Skeletal muscle tissue (tissue), 3 donors: ENCODE measurements at regions not wholly inside any gene's neighbourhood (a gene's known extent, or its start where the extent isn't known, plus 50 kb on each side); places are given as distances from the start of the nearest gene placed in this dataset.

Experiments used
- H3K27ac ChIP-seq: one replicate; pipeline ENCODE4 v1.7.0; 2013; ENCODE audit warnings: mild to moderate bottlenecking, low read depth, low read length, inconsistent platforms
- H3K27me3 ChIP-seq, 3 donors: one replicate each; pipeline ENCODE4 v1.7.0; 2013; ENCODE audit warnings: low read length in 3 of 3; ENCODE audit not compliant: control insufficient read depth in 3 of 3, insufficient read depth in 3 of 3
- H3K36me3 ChIP-seq, 3 donors: one replicate each; pipeline ENCODE4 v1.7.0; 2013; ENCODE audit warnings: low read length in 3 of 3; ENCODE audit not compliant: control insufficient read depth in 3 of 3, insufficient read depth in 3 of 3
- H3K4me1 ChIP-seq, 3 donors: one replicate each; pipeline ENCODE4 v1.7.0; 2013; ENCODE audit warnings: low read length in 3 of 3, mild to moderate bottlenecking in 3 of 3; ENCODE audit not compliant: control insufficient read depth in 3 of 3, insufficient read depth in 3 of 3
- H3K4me3 ChIP-seq, 3 donors: one replicate each; pipeline ENCODE4 v1.7.0; 2013; ENCODE audit warnings: low read length in 3 of 3
- H3K9ac ChIP-seq, 3 donors: one replicate each; pipeline ENCODE4 v1.7.0; 2013; ENCODE audit warnings: low read length in 3 of 3, mild to moderate bottlenecking in 3 of 3, moderate library complexity in 2 of 3, low read depth in 1 of 3
- H3K9me3 ChIP-seq, 3 donors: one replicate each; pipeline ENCODE4 v1.7.0; 2013; ENCODE audit warnings: low read length in 3 of 3; ENCODE audit not compliant: control insufficient read depth in 3 of 3
- donor health status: Osteomylitis.

DNA sequence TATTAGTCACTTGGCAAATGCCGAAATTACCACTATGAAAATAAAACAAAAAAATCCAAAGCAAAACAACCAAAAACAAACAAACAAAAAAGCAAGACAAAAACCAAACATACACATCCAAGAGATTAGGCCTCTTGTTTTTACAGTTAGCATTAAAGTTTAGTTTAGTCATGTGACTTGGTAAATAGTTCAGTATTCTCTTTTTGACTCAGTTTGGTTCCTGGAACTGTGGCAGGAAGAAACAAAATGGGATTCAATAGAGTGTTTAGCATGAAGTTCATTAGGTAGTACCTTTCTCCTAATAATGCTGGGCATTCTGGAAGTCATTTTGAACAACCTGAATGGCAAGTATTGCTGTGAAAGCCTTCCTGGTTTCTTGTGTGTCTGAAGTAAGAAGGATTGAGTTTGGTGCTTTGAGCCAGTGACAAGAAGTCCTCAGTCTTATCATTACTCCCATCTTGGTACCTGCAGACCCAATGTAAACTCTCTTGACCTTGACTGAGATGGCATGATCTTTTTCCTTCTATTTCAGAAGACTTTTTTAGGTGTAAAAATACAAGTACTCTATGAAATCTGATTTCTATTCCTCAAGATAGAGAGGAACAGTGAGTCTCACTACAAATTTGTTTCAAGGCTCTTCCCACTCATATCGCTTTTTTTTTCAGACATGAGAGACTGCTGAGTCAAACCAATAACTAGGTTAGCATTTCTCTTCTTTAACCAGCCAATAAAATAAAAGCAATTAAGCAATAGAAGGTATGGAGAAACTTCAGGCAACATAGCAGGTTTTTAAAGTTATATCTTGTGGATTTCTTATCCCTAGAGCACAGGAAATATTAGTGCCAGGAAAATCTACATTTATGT, 223.6 kb upstream of the PREP start:
- Histone ChIP-seq H3K4me3 (no peak overlapping the region), H3K36me3 (no peaks in the 10 kb centered on the region), H3K9ac (no peak overlapping the region), H3K27me3 (no peaks in the 10 kb centered on the region), H3K4me1 (no peaks in the 10 kb centered on the region), H3K9me3 (no peaks in the 10 kb centered on the region), H3K27ac (no peak overlapping the region)

DNA sequence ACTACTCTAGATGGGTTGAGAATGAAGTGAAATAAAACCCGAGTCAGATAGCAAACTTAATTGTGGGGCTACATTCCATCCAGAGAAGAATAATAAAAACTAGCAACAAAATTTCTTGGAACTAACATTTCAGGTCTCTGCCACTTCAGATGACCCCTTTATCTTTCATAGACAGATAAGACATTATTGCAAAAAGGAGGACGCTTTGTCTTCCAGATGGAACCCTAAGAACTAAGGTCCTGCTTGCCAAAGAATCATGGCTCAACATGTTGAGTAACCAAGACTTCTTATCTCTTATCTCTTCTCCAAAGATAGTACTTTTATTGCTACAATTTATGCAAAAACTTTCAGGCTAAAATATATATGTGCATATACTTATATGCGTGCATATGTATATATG, 221.1 kb upstream of the PREP start:
- Histone ChIP-seq H3K27me3 (no peaks in the 10 kb centered on the region), H3K27ac (no peak overlapping the region), H3K4me3 (no peak overlapping the region), H3K36me3 (no peaks in the 10 kb centered on the region), H3K9me3 (no peaks in the 10 kb centered on the region), H3K9ac (no peak overlapping the region), H3K4me1 (no peaks in the 10 kb centered on the region)

DNA sequence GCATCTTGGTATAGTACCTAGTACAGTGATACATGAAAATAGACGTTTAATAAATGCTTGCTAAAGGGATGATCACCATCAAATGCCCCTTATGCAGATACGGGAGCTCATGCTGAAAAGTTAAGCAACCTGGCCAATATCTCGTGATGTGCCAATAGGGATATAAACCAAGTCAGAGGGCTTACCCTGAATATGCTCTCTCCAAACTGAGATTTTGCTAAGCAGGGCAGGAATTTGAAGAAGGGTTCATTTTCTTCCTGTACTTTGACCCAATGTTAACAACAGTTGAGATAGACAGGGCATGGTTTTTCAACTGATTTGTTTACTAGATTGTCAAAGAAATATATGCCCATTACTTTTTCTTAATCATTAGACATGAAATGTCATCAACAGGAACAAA, 219.3 kb upstream of the PREP start:
- H3K4me3 ChIP-seq = no peak overlapping the region
- H3K4me1 ChIP-seq = no peaks in the 10 kb centered on the region
- no peak overlapping the region for H3K27ac ChIP-seq
- no peaks in the 10 kb centered on the region for H3K27me3 ChIP-seq
- H3K9ac ChIP-seq = no peak overlapping the region
- H3K9me3 ChIP-seq = no peaks in the 10 kb centered on the region
- no peaks in the 10 kb centered on the region for H3K36me3 ChIP-seq

DNA sequence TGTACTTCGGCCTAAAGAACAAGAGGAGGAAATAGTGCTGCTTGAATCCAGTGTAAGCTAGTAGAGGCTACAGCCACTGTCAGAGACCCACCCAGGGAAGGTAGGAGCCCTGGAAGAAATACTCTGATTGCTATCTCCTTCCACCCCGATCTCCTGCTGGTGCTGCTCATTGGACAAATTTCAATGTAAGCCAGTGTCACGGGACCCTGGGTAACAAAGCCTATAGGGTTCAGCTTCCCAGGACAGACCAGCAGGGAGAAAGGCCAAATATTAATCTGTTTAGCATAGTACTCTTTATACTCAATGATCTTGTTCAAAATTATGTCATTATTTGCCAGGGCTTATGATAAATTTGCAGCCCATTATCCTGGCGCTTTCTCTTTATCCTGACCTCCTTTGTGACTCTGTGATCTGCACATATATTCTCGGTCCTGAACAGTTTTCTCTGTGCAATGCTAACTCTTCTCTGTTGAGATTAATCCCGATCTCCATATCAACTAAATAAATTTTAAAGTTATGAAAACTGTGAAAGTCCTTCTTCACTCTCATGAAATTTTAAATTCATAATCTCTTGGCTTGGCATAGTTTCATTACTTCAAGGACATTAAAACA, 218.8 kb upstream of the PREP start:
- no peaks in the 10 kb centered on the region for H3K36me3 ChIP-seq
- H3K27ac ChIP-seq = no peak overlapping the region
- no peak overlapping the region for H3K9ac ChIP-seq
- no peak overlapping the region for H3K4me3 ChIP-seq
- H3K9me3 ChIP-seq = no peaks in the 10 kb centered on the region
- no peaks in the 10 kb centered on the region for H3K4me1 ChIP-seq
- no peaks in the 10 kb centered on the region for H3K27me3 ChIP-seq

DNA sequence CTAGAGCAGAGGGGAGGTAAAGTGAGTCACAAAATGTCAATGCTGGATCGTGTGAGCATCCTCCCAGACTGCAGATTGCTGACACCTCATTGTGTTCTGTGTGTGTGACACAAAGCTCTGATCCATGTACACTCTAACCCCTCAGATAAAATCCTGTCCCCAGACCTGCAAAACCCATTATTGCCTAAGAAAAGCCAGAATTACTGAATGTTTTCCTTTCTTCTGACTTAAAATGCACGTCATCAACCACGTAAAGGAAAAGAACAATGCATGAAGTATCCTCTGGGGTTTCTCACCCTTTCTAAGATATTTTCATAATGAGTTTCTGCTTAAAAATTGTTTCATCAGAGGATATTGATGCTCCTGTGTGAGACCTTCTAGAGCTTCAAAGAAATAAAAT, 218.0 kb upstream of the PREP start:
- Histone ChIP-seq H3K9ac (no peak overlapping the region), H3K36me3 (no peaks in the 10 kb centered on the region), H3K27me3 (no peaks in the 10 kb centered on the region), H3K4me3 (no peak overlapping the region), H3K4me1 (no peaks in the 10 kb centered on the region), H3K9me3 (no peaks in the 10 kb centered on the region), H3K27ac (no peak overlapping the region)

DNA sequence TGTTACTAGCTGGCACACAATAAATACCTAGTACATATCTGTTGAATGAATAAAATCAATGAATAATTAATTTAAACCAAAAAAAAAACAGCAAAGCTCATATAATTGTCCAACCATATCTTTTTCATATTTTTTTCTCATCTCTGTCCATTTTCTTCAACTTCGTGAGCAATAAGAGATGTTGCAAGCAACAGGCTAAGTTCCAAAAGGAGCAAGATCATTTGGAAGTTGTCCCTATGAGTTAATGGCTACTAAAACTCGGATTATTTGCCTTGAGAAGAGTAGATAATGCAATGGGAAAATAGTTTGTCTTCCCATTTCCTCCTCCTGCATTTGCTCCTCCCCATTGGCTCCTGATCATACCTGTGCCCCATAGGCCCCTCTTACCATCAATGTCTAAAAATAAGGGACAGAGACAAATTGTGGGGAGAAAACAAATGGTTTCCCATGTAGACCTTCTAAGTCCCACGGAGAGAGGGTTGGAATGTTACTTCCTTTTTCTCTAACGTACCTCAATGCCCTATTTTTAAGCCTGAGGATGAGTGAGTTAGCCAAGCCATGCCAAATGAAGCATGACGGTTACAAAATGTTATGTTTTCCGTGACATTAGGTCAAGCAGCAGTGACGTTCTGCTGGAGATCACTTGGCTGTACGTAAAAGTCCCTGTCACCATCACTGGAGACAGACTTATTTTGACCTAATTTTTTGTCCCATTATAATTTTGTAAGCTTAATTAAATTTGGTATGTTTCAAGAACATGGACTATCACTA, 217.3 kb upstream of the PREP start:
- Histone ChIP-seq H3K9ac (no peak overlapping the region), H3K27me3 (no peaks in the 10 kb centered on the region), H3K27ac (no peak overlapping the region), H3K9me3 (no peaks in the 10 kb centered on the region), H3K4me1 (no peaks in the 10 kb centered on the region), H3K4me3 (no peak overlapping the region), H3K36me3 (no peaks in the 10 kb centered on the region)

DNA sequence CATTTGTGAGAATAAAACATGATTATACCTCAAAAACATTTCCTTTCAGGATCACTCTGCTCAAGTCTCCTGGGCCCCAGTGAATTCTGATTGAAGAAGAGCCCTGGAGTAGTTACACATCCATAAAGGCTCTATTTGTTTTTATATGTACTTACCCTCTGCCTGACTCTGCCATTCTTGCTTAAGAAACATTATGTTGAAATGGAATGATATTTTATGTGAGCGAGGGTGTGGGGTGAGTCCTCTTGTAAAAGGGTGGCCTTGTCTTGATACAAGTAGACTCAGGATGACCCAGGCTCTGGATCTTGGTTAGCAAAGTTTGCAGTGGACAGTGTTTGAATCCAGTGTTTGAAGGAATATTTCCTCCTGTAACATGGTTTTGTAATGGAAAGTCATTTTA, 215.4 kb upstream of the PREP start:
- Histone ChIP-seq H3K27me3 (no peaks in the 10 kb centered on the region), H3K9ac (no peak overlapping the region), H3K27ac (no peak overlapping the region), H3K36me3 (no peaks in the 10 kb centered on the region), H3K4me3 (no peak overlapping the region), H3K4me1 (no peaks in the 10 kb centered on the region), H3K9me3 (no peaks in the 10 kb centered on the region)

DNA sequence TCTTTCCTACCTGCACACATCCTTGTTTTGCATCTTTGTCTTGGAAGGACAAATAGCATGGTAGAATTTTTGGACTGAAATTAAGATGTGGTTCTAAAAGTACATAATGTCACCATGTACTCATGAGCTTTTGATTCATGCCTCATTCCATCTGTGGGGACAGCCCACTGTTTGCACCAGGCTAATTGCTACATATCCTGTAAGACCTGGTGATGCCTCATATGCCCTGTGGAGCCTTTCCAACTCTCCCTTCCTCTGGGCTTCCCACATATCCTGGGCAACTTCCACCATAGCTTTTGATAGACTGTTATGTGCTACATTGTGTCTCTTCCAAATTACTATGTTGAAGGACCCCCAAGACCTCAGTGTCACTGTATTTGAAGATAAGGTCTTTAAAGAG, 213.6 kb upstream of the PREP start:
- H3K9me3 ChIP-seq = no peaks in the 10 kb centered on the region
- H3K4me3 ChIP-seq = no peak overlapping the region
- no peaks in the 10 kb centered on the region for H3K27me3 ChIP-seq
- no peak overlapping the region for H3K27ac ChIP-seq
- no peaks in the 10 kb centered on the region for H3K36me3 ChIP-seq
- no peaks in the 10 kb centered on the region for H3K4me1 ChIP-seq
- H3K9ac ChIP-seq = no peak overlapping the region

DNA sequence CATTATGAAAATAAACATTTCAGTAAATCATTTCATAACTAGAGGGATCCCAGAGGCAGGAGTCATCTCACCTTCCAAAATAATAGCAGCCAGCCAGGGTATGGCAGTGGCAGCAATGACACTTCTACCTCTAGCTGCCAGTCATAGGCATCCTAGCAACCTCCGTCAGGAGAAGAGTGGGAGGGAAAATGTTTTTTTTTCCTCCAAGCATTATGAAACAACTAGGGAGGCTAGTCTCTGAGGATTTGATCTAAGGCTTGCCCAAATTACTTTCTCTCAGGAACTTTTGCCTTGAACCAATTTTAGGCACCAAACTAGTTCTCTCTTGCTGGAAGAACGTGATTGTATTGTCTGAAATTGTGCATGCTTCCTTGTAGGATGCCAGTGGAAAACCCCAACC, 208.7 kb upstream of the PREP start:
- H3K36me3 ChIP-seq = no peaks in the 10 kb centered on the region
- no peaks in the 10 kb centered on the region for H3K27me3 ChIP-seq
- H3K27ac ChIP-seq = no peak overlapping the region
- no peak overlapping the region for H3K9ac ChIP-seq
- H3K4me1 ChIP-seq = no peaks in the 10 kb centered on the region
- no peaks in the 10 kb centered on the region for H3K9me3 ChIP-seq
- no peak overlapping the region for H3K4me3 ChIP-seq
